SU-DHL-6 (cell line): ENCODE measurements at regions not wholly inside any gene's neighbourhood (a gene's known extent, or its start where the extent isn't known, plus 50 kb on each side); places are given as distances from the start of the nearest gene placed in this dataset.

ENCODE experiments used
- EZH2phosphoT487 ChIP-seq: fragments of 200-600 bp; sonication (generic), shearing (Covaris generic); conservative IDR thresholded peaks from 2 replicates; pipeline ENCODE4 v1.6.1; 2018; ENCODE audit warnings: mild to moderate bottlenecking, antibody characterized with exemption, low read length, moderate library complexity, mixed read lengths
- TF ChIP-seq, protein P1 (sequence below): fragments of 200-600 bp; sonication (generic); IDR thresholded peaks from one replicate; pipeline ENCODE4 v1.5.1; 2017; ENCODE audit warnings: antibody characterized with exemption, mild to moderate bottlenecking, low read length, moderate library complexity; ENCODE audit not compliant: insufficient read depth, poor library complexity, severe bottlenecking

GRCh38 chr2:144937066-144937465 lies 417.1 kb upstream of the ZEB2 start:
- TF ChIP-seq, protein P1, sequence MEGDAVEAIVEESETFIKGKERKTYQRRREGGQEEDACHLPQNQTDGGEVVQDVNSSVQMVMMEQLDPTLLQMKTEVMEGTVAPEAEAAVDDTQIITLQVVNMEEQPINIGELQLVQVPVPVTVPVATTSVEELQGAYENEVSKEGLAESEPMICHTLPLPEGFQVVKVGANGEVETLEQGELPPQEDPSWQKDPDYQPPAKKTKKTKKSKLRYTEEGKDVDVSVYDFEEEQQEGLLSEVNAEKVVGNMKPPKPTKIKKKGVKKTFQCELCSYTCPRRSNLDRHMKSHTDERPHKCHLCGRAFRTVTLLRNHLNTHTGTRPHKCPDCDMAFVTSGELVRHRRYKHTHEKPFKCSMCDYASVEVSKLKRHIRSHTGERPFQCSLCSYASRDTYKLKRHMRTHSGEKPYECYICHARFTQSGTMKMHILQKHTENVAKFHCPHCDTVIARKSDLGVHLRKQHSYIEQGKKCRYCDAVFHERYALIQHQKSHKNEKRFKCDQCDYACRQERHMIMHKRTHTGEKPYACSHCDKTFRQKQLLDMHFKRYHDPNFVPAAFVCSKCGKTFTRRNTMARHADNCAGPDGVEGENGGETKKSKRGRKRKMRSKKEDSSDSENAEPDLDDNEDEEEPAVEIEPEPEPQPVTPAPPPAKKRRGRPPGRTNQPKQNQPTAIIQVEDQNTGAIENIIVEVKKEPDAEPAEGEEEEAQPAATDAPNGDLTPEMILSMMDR, result no peak
- TF ChIP-seq EZH2phosphoT487, result no peak
